AG04450 (cell line): ENCODE measurements at regions not wholly inside any gene's neighbourhood (a gene's known extent, or its start where the extent isn't known, plus 50 kb on each side); places are given as distances from the start of the nearest gene placed in this dataset.

Source experiments
- CTCF ChIA-PET: fragments of 300-600, 350-600 bp; formaldehyde crosslinking; extraction: SDS; loops from one replicate; lab custom pipeline; 2022; ENCODE audit warnings: antibody characterized with exemption, inconsistent platforms; lab: Charles Lee
- POLR2A ChIA-PET: fragments of 350-600 bp; formaldehyde crosslinking; extraction: SDS; loops from one replicate; lab custom pipeline; 2021; ENCODE audit warnings: antibody characterized with exemption, inconsistent platforms; lab: Yijun Ruan, JAX
- DNase-seq: peaks from one replicate; pipeline ENCODE4 v3.0.0-alpha.2; 2011; ENCODE audit warnings: low read depth, low spot score
- H3K27ac ChIP-seq: one replicate; pipeline ENCODE4 v1.5.1; 2012; ENCODE audit warnings: low read depth, low read length, control low read depth
- H3K27me3 ChIP-seq: one replicate; pipeline ENCODE4 v1.6.0; 2012; ENCODE audit warnings: low read length; ENCODE audit not compliant: control insufficient read depth, insufficient read depth
- H3K4me3 ChIP-seq: 2 replicates; pipeline ENCODE4 v1.5.1; 2011; ENCODE audit warnings: mild to moderate bottlenecking, low read depth, low read length, control low read depth
- H3K9me3 ChIP-seq: 2 replicates; pipeline ENCODE4 v1.5.1; 2012; ENCODE audit warnings: low read length; ENCODE audit not compliant: control insufficient read depth, insufficient read depth
- TF ChIP-seq, protein P1 (sequence below): IDR thresholded peaks from 2 replicates; pipeline ENCODE4 v1.5.1; 2011; ENCODE audit warnings: low read depth, low read length, control low read depth, inconsistent platforms

DNA sequence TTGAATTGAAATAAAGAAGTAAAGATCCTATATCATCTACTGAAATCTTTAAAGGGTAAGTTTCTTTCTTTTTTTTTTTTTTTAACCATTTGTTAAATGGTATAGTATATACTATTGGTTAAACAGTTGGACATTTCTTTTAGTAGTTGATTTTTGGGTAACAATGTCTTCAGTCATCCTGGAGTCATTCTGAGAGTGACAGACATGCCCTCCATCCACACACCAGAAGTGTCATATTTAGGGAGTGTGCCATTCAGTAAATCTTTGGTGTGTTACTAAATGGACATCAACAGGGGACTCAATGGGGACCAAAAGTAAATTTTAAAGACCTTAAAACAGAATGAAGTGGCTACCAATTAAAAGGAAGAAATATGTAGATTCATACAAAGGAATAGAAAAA lies 50.8 kb upstream of the SLC39A10 start:
- Histone ChIP-seq H3K4me3 (no peak overlapping the region), H3K9me3 (no peaks in the 10 kb centered on the region), H3K27ac (no peak overlapping the region), H3K27me3 (no peaks in the 10 kb centered on the region)
- POLR2A ChIA-PET, result interaction anchor here (0.7 kb wide), 1 partner anchor 582 kb away, joined by 3 read pairs; no protein-coding TSS in a partner anchor
- TF ChIP-seq, protein P1, sequence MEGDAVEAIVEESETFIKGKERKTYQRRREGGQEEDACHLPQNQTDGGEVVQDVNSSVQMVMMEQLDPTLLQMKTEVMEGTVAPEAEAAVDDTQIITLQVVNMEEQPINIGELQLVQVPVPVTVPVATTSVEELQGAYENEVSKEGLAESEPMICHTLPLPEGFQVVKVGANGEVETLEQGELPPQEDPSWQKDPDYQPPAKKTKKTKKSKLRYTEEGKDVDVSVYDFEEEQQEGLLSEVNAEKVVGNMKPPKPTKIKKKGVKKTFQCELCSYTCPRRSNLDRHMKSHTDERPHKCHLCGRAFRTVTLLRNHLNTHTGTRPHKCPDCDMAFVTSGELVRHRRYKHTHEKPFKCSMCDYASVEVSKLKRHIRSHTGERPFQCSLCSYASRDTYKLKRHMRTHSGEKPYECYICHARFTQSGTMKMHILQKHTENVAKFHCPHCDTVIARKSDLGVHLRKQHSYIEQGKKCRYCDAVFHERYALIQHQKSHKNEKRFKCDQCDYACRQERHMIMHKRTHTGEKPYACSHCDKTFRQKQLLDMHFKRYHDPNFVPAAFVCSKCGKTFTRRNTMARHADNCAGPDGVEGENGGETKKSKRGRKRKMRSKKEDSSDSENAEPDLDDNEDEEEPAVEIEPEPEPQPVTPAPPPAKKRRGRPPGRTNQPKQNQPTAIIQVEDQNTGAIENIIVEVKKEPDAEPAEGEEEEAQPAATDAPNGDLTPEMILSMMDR, result no peak
- no peak for DNase-seq
- CTCF ChIA-PET, result no interaction called here

- Histone ChIP-seq H3K27me3 (no peaks in the 10 kb centered on the region), H3K27ac (no peak overlapping the region), H3K4me3 (no peak overlapping the region), H3K9me3 (no peaks in the 10 kb centered on the region)
- POLR2A ChIA-PET, result no interaction called here
- DNase-seq, result no peak
- TF ChIP-seq, protein P1, result no peak
- CTCF ChIA-PET, result no interaction called here
These were observed 52.3 kb upstream of the SLC39A10 start for GRCh38 chr2:195604706-195605105.

DNA sequence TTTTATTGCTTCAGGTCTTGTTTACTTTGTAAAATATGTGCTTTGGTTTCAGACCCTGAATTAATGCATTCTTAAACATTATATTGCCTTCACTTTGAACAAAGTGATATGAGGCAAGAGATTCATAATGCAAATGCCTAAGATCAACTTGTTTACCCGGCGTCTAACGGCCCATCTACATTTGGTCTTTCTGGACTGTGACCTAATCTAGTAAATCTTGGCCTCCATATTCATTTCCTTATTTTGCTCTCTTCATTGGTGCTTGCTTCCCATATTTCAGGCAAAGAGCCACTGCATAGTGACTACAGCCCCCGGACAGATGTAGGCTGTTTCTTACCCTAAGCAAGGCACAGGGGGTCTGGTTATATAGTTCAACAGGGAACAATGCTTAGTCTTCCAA lies 53.0 kb upstream of the SLC39A10 start:
- H3K27me3 ChIP-seq, result no peaks in the 10 kb centered on the region
- TF ChIP-seq, protein P1, result no peak
- CTCF ChIA-PET, result no interaction called here
- H3K4me3 ChIP-seq, result no peak overlapping the region
- POLR2A ChIA-PET, result no interaction called here
- DNase-seq, result no peak
- no peaks in the 10 kb centered on the region for H3K9me3 ChIP-seq
- H3K27ac ChIP-seq, result no peak overlapping the region

DNA sequence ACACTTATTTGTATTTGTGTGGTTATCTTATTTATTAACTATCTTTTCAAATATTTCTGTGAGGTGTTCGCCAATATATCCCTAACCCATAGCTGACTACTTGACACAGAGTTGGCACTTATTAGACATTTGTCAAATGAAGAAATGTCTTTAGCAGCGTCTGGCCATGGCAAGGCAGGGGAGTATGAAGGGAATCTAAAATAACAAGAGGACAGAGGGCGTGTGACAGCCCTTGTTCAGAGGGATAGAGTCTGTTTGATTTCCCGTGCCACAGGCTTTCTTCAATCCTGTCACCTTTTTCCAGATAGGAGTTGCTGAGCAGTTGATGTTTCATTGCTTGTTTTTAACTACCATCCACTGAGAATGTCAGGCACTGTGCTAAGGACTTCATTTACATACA lies 53.6 kb upstream of the SLC39A10 start:
- Histone ChIP-seq H3K27me3 (no peaks in the 10 kb centered on the region), H3K9me3 (no peaks in the 10 kb centered on the region), H3K27ac (no peak overlapping the region), H3K4me3 (no peak overlapping the region)
- no peak for DNase-seq
- TF ChIP-seq, protein P1, result no peak
- CTCF ChIA-PET, result no interaction called here
- POLR2A ChIA-PET, result no interaction called here

DNA sequence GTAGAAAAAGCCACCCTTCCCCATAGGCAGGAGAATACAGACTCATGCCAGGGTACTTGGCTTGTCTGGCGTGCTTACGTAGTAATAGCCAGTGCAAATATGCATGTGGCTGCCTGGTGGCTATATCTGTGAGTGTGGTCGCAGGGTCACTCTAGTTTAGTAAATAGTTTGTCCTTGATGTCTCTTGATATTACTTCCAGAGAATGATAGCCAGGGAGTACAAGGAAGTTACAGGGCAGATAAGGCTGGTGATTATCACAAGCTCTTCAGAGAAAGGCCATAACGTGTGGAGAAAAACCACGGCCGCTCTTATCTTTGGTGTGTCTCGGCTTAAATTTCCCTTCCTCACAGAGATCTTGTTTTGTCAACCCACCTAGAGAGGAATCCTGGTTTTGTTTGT lies 54.3 kb upstream of the SLC39A10 start:
- no peaks in the 10 kb centered on the region for H3K27me3 ChIP-seq
- no peak overlapping the region for H3K27ac ChIP-seq
- H3K4me3 ChIP-seq, result no peak overlapping the region
- ChIA-PET CTCF (interaction anchor here (0.7 kb wide), 1 partner anchor 1850 kb away, joined by 3 read pairs; no protein-coding TSS in a partner anchor), POLR2A (no interaction called here)
- H3K9me3 ChIP-seq, result no peaks in the 10 kb centered on the region
- TF ChIP-seq, protein P1, result no peak
- no peak for DNase-seq
